ENCODE measurements at regions not wholly inside any gene's neighbourhood (a gene's known extent, or its start where the extent isn't known, plus 50 kb on each side); places are given as distances from the start of the nearest gene placed in this dataset.

DNA sequence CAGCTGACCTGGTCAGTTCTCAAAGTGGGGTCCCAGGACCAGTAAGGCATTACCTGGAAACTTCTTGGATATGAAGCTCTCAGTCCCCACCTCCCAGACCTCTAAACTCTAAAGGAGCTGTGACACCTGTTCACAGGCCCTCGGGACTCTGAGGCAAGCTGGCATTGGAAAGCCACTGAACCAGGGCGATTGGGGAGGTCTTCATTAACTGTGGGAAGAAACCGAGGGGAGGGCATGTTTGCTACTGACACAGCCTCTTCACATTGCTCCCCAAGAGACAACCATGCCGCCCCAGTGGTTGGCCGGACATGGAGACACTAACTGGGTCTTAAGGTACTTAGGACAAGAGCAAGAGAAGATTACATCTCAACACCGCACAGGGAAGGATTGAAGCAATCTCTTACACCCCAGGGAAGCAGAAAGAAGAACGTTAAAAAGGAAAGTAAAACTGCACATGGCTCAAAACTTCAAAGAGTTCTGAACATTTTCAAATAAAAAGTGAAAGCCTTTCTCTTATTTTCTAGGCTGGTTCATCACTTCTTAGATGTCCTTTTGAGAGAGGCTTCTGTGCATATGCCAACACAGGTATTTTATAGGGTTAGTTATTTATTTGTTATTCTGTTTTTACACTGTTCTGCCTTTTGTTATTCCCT is 210.0 kb upstream of the CST7 start:
- no peak for FAIRE-seq

DNA sequence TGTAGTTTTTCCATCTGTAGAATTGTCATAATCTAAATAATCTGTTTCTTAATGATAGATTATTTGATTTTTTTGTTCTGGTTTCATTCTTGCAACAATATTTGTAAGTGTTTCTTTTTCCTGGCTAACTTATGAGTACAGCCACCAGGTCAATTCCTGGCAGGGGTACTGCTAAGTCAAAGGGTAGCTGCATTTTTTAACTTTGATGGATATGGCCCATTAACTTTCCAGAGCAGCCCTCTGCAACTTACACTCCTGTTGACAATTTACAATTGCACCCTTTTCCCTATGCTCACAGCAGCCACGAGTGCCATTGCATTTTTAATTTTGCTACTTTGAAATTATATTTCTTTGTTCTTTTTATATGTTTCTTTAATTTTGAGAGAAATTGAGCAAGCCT is 209.3 kb upstream of the CST7 start:
- FAIRE-seq, result no peak

DNA sequence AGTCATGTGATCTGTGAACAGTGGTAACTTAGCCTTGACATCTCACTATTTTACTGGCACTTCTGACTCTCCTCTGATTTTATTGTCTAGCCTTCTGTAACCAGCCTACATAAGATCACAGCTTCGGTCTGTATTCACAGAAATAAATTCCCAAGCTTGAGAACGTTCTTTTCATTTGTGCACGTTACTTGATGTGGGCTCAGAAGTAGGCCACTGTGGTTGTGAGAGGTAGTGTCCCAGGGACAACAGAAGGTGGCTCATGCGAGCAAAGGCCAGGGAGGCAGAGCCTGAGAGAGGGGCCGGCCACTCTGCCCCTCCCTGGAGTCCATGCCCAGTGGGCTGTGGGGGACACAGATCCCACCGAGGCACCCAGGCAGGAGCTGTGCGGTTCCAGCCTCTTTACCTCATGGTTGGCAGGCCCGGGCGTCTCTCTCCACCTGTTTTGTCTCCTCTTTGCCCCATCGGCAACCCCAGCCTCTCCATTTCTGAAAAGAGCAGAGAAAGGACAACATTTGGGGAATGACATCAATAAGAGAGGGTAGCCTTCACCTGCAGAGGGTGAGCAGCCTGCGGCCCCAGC is 207.5 kb upstream of the CST7 start:
- FAIRE-seq, result no peak

DNA sequence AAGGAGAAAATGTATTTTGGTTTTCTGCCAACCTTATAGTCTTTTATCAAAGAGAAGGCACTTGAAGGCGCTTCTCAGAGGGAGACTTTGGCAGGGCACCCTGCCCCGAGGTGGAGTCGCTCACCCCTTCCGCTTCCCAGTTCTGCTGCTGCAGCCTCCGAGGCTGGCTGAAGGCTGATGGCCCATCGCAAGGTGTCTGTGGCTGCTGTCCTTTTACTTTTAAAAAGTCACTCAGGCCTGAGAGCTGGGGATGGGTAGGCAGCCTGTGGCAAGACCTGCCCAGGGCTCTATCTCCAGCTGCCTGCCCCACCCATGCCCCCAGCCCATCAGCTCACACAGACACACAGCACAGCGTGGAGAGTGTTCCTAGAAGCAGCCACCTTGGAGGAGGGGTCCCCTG is 206.6 kb upstream of the CST7 start:
- FAIRE-seq, result no peak

DNA sequence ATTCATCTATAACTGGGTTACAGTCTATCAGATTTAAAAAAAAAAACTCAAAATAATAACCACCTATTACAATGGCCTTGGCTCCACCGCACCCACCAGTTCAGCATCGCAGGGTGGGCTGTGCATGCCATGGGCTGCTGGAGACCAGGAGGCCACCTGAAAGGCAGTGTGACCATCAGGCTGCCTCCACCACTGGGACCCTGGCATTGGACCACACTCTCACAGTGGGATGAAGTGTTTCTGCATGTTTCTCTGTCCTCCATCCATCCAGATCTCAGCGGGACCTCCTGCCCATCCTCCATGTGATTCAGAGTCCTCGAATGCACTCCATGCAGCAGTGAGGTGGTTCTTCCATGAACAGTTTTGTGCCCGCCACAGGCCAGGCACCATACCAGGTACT is 206.1 kb upstream of the CST7 start:
- no peak for FAIRE-seq

DNA sequence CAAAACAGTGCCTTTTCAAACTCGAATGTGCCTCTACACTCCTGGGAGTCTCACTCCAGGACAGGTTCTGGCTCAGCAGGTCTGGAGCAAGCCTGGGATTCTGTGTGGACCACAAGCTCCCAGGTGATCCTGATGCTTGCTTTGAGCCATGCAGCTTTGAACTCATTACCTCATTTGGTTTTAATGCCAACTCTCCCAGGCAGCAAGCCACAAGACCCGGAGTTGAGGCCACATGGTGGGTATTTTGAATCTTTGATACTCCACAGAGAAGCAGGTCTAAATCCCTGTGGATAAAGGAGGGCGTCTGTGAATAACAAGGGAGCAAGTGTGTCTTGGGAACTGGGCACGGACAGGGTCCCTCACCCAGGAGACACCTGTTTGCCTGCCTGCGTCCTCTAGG is 205.4 kb upstream of the CST7 start:
- no peak for FAIRE-seq

DNA sequence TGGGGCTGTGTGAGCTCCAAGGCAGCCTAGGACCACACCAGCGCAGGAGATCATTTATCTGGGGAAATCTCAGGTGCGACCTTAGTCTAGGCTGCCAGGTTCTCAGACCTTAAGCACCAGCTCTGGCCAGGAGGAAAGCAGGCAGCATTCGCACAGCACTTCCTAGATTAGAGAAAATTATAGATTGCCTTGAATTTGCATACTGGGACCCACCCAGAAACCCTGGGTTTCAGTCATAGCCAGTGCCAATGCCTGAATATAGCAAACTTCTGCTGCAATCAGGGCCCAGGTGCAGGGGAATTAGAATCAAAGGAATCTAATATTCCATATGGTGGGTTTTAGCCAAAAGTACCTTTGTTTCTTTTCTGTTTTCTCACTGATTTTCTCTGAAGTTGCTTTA is 204.3 kb upstream of the CST7 start:
- no peak for FAIRE-seq

DNA sequence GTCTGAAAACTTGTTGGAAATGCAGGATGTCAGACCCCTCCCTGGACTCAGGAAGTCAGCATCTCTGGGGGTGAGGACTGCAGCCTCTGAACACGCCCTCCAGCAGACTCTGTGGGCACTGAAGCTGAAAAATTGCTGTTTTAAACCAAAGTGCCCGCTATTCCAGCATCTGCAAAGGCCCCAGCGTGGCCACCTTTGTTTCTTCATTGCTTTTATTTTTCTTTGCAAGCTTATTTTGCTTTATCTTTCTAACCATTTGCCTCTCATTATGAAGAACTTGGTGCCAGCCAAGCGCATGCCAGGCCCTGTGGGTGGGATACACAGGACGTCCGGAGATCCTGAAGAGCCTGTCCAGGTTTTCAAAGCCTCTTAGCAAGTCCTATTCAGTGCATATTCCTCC is 203.9 kb upstream of the CST7 start:
- no peak for FAIRE-seq

DNA sequence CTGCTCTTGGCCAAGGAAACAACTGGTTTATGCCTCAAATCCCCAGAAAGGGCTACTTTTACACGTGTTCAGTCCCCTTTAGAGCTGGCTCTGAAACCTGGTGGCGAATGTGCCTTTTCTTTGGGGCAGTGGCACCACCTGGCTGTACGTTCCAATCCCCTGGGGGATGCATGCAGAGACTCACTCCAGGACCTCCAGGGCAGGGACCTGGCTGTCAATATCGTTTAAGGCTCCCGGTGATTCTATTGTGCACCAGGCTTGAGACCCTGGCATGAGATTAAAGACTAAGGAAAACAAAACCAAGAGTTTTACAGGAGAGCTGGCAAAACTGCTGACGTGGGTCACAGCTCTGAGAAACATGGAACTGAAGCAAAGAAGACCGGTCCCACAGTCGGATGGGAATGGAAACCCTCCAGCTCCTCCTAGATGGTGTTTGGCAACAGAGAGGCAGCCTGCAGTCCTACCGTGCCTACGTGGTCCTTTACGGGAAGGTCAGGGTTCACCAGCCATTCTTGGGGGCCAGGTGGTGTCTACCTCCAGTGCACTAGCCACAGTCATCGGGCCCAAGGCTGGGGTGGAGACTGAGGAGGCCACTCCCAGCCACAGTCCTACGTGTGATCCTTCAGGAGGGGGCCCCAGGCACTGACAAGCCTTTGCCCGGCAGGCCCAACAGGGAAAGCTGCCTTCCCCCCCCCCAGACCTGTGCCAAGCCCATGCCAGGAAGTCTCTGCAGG is 203.3 kb upstream of the CST7 start:
- no peak for FAIRE-seq

DNA sequence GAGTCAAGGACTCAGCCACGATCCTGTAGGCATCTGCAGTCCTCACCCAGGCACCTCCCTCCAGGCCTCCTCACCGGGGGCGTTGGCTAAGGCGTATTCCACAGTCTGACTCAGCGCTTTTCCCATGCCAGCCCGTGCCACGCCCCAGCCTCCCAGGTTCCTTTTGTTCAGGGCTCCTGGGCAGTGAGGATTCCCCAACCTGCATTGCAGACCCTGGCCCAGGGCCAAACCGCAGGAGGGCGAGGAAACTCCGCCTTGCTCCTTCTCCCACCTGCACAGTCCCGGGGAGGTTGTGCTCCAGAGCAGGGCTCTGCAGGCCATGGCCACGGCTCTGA is 202.8 kb upstream of the CST7 start:
- no peak for FAIRE-seq

DNA sequence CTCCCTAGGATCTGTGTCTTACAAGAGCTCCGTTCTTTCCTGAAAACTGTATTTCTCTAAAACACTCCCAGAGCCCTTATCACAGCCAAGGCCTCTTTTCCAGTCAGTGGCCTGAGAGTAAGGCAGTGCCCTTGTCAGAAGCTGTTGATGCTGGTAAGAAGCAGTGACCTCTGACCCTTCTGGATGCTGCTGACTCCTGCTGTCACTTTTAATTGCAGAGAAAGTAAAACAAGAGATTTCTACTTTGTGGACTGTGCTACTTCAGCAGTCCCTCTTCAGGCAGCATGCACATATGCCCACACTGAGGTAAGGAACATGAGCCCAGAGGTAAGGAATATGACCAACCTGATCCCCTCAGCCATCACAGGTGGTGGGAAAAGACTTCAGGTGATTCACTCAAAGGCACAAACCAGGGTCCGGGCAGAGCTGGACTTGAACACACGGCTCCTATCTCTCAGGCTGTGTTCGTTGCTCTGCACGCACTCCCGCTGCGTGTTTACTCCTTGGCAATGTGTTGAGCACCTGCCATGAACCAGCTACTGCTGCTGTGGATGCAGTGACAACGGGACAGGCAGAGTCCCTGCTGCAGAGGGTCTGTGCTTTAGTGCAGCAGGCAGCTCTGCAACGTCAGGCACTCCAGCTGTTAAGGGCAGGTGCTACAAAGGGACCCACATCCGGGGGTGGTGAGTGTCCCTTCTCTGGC is 201.9 kb upstream of the CST7 start:
- FAIRE-seq, result no peak

DNA sequence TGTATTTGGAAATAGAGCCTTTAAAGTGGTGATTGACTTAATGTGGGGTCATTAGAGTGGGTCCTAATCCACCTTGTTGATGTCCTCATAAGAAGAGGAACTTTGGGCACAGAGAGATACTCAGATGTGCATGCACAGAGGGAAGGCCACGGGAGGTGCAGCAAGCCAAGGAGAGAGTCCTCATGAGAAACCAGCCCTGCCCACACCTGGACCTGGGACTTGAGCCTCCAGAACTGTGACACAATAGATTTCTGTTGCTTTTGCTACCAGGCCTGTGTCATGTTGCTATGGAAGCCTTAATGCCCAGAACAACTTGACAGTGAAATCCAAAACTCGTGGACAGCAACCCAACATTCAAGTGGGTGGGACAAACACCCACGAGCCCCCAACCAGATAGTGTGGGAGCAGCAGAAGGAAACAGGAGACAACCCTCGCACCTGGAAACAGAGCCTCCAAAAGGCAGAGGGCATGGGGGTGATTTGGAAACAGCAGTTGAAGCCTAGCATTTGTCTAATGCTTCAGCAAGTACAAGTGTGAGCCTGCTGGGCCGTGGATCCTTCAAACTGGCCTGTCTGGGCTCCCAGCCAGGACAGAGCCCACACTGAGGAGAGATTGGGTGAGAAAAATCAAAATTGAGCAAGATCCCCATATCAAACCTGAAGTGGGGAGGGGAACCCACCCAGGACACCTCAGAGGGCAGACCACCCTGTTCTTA is 201.0 kb upstream of the CST7 start:
- no peak for FAIRE-seq

DNA sequence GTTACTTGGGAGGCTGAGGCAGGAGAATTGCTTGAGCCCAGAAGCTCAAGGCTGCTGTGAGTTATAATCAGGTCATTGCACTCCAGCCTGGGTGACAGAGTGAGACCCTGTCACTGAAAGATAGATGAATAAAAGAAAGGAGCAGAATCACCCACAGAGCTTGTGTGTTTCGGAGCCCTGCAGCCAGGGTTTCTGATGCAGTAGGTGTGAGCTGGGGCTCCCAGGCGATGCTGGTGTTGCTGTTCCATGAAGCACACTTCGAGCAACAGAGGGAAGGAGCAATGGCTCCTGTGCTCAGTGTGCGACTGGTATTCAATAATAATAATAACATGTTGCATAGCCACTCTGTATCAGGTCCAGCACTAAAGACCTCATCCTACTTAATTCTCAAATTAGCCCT is 197.5 kb upstream of the CST7 start:
- FAIRE-seq, result no peak

DNA sequence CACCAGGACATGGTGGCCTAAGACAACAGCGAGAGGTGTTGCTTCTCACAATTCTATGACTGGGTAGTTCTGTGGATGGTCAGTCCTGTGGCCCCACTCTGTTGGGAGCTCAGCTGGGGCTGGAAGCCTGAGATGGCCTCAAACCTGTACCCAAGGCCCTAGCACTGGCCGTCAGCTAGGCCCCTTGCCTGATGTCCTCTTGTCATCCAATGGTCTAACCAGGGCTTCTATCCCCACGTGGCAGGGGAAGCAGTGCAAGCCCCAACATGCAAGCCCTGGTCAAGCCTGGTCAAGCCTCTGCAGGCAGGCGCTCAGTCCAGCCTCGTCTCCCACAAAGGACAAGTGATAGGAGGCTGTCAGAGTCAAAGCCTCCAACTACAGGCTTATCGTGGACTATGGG is 196.5 kb upstream of the CST7 start:
- no peak for FAIRE-seq

DNA sequence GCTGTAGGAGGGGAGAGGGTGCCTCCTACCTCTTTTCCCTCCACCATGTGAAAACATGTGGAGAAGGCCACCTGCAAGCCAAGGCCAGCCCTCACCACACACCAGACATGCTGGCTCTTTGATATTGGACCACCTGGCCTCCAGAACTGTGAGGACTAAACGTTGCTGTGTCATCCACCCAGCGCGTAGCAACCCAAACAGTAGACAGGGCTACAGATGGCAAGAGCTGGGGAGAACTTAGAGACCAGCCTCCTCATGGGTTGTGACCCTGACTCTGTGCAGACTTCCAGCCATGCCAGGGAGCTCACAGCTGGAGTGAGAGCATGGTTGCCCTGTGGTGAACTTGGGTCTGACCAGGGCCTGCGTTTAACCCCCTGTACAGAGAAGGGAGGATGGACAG is 195.9 kb upstream of the CST7 start:
- no peak for FAIRE-seq

DNA sequence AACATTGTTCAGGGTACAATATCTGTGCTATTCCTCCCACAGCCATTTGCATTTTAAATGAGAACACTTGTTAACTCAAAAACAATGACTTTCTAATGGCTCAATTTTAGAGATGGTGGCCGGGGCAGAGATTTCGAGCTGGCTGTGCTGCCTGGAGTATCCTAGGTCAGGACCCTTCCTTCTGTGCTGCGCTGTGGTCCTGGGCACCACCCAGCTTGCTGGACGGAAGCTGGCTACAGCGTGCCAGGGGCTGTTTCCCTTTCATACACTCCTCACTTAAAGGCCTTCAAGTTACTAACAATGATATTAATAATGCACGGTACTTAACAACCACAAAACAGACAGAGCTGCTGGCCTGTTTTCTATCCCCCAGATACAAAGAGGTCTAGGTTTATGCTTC is 194.4 kb upstream of the CST7 start:
- FAIRE-seq, result no peak

DNA sequence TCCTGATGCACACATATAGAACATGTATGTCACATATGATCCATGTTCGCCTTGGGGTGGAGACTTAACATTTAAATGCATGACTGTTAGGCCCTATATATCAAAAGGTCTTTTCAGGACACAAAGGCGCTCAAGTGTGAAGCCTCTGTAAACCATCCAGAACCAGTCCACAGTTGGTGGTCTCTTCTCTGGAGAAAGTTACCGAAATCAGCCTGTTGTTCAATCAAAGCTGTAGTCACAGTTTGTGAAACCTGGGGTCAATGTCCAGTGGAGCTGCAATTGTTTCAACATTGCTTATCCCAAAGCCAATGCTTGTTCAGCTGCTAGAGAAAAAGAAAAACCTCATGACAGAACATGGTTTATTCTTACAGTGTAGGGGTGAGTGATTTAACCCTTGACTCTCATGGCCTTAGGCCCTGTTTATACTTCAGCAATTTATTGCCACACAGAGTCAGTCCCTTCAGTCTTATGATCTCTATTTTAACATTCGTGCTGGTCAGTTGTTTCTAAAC is 193.6 kb upstream of the CST7 start:
- FAIRE-seq, result no peak

DNA sequence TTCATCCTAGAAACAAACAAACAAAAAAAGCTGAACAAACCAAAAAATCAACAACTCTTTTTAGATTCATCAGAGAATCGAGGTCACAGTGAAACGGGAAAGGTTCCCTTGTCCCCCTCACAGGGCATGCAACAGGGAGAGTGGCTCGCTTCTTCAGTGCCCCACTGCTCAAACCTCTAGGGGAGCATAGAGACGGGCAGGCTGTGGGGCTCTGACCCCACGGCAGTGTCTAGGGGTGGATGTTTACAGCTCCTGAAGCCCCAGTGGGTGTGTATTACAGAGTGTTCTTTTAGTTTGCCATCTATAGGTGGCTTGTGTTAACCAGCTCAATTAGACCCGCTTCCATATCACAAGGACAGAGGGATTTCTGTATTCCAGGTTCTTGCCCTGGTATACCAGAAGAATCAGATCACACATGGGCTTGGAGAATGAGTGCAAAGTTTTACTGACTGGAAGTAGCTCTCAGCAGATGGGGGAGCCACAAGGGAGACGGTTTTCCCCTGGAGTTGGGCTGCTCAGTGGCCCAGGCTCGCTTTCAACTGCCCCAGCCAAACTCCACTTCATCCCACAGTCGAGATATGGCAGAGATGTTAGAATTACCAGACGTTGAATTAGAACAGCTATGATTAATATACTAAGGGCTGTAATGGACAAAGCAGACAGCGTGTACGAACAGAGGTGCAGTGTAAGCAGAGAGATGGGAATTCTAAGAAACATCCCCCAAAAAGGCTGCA is 192.6 kb upstream of the CST7 start:
- no peak for FAIRE-seq

DNA sequence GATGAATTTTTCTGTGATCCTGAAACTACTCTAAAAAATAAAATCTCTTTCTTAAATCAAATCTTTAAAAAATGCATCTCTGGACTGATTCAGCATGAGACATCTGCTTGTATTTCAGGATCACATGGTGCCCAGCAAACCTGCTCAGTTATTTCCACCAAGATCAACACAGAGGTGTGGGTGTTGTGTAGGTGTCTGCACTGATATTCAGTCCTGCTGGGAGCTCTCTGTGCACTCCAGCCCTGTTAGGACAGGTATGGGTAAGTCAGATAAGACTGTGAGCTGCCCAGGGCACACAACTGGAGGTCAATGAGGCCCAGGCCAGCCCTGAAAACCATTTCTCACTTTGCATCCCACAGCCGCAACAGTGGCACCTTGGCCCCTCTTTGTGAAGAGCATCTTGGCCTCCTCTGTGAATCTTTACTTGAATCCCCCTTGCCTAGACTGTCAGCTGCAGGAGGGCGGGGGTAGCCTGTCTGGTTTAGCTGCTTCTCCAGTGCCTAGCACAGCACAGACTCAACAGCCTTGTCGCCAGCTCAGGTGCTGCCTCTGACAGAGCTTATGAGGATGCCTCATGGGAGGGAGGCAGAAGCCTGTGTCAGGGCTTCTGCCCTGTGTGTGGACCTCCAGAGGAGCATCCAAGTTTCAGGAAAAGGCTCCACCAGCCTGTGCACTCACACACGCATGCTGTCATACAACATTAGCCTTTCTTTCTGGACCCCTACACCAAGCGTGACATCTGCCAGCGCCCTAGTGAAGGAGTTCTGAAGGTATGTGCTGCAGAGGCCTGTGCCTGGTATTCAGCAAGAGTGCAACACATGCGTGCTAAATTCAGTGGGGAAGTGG is 187.6 kb upstream of the CST7 start:
- FAIRE-seq, result no peak

DNA sequence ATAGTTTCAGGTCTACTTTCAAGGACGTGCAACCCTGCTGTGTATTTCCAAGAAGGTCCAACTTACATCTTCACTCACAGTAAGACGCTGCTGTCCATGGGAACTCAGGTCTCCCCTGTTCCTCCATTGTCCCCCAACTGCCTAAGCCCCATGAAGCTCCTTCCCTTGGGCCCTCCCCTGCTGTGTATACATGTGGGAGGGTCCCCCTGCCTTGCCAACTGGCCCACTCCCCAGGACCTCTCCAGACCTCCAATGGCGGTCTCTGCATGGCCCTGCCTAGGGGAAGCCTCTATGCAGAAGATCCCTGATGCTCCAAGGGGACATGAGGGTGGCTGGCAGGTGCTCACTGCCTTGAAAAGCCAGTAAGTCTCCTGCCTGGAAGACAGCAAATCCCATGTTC is 186.7 kb upstream of the CST7 start:
- no peak for FAIRE-seq

DNA sequence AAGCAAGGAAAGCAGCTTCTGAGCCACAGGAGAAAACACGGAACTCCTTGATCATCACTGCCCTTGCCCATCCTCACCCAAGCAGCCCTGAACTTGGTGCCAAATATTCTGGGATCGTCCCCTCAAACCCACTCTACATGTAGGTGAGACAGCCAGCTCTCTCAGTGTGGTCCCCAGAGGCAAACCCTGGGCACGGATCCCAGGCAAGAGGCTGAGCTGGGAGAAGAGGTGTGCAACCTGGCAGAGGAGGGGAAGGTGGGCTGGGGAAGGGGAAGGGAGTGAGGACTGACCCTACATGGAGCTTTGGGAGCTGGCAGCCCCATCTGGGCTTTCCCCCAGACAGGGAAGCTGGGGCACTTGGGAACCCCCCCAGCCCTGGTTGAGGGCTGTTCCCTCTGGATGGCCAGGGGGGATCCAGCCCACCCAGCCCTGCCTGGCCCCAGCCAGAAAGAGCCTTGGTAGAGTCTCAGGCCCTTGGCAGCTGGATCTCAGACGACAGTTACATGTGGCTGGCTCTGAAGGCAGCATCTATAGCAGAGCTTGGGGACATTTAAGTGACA is 186.2 kb upstream of the CST7 start:
- no peak for FAIRE-seq

Measured in islet of Langerhans (tissue), 1 donor.